ENCODE measurements at regions not wholly inside any gene's neighbourhood (a gene's known extent, or its start where the extent isn't known, plus 50 kb on each side); places are given as distances from the start of the nearest gene placed in this dataset.
A peak's percentile ranks its signal among the peaks of the same experiment; 100 is the strongest.
"Not testable (repeated sequence)": the region's sequence is repeated elsewhere in the genome, so short reads cannot be mapped to it uniquely, and the experiment has no call there.

- no peak overlapping the region for H3K9ac ChIP-seq (ENCODE audit: low read length)
- no peaks in the 10 kb centered on the region for H3K27me3 ChIP-seq (replicated peaks; ENCODE audit: control insufficient read depth, insufficient read depth, low read length)
- H3K4me3 ChIP-seq (ENCODE audit: low read length): no peak overlapping the region
- DNase-seq (ENCODE audit: low read depth): peak; percentile 31
- H3K36me3 ChIP-seq (ENCODE audit: control insufficient read depth, insufficient read depth, low read length, severe bottlenecking): no peaks in the 10 kb centered on the region
- H3K4me1 ChIP-seq (ENCODE audit: control insufficient read depth, insufficient read depth, low read length): peaks cover 29% of the 10 kb centered on the region
- H3K9me3 ChIP-seq (ENCODE audit: control insufficient read depth, low read length): no peaks in the 10 kb centered on the region
Measured at GRCh38 chr3:153757839-153758238, 363.4 kb upstream of the ARHGEF26 start.

GRCh38 chr3:153760948-153761347, 360.2 kb upstream of the ARHGEF26 start:
- Histone ChIP-seq H3K27me3 (replicated peaks; ENCODE audit: control insufficient read depth, insufficient read depth, low read length) (no peaks in the 10 kb centered on the region), H3K9me3 (ENCODE audit: control insufficient read depth, low read length) (peaks cover 11% of the 10 kb centered on the region), H3K9ac (ENCODE audit: low read length) (no peak overlapping the region), H3K4me3 (ENCODE audit: low read length) (no peak overlapping the region), H3K4me1 (ENCODE audit: control insufficient read depth, insufficient read depth, low read length) (peaks cover 24% of the 10 kb centered on the region), H3K36me3 (ENCODE audit: control insufficient read depth, insufficient read depth, low read length, severe bottlenecking) (no peaks in the 10 kb centered on the region)
- no peak for DNase-seq (ENCODE audit: low read depth)

- H3K4me1 ChIP-seq (ENCODE audit: control insufficient read depth, insufficient read depth, low read length): peaks cover 16% of the 10 kb centered on the region
- DNase-seq (ENCODE audit: low read depth): peak; percentile 14
- H3K4me3 ChIP-seq (ENCODE audit: low read length): peak overlapping the region; percentile 65
- H3K27me3 ChIP-seq (replicated peaks; ENCODE audit: control insufficient read depth, insufficient read depth, low read length): no peaks in the 10 kb centered on the region
- H3K9me3 ChIP-seq (ENCODE audit: control insufficient read depth, low read length): peaks cover 11% of the 10 kb centered on the region
- no peaks in the 10 kb centered on the region for H3K36me3 ChIP-seq (ENCODE audit: control insufficient read depth, insufficient read depth, low read length, severe bottlenecking)
- H3K9ac ChIP-seq (ENCODE audit: low read length): peak overlapping the region; percentile 64
Measured at GRCh38 chr3:153762411-153763235, 358.6 kb upstream of the ARHGEF26 start.

- no peak for DNase-seq (ENCODE audit: low read depth)
- H3K36me3 ChIP-seq (ENCODE audit: control insufficient read depth, insufficient read depth, low read length, severe bottlenecking): no peaks in the 10 kb centered on the region
- peaks cover 8% of the 10 kb centered on the region for H3K4me1 ChIP-seq (ENCODE audit: control insufficient read depth, insufficient read depth, low read length)
- peaks cover 25% of the 10 kb centered on the region for H3K9me3 ChIP-seq (ENCODE audit: control insufficient read depth, low read length)
- no peaks in the 10 kb centered on the region for H3K27me3 ChIP-seq (replicated peaks; ENCODE audit: control insufficient read depth, insufficient read depth, low read length)
- H3K4me3 ChIP-seq (ENCODE audit: low read length): no peak overlapping the region
- no peak overlapping the region for H3K9ac ChIP-seq (ENCODE audit: low read length)
Measured at GRCh38 chr3:153767601-153768560, 353.3 kb upstream of the ARHGEF26 start.

- peak; percentile 84 for DNase-seq (ENCODE audit: low read depth)
Measured at GRCh38 chr3:153768561-153769469, 352.4 kb upstream of the ARHGEF26 start.

GRCh38 chr3:153783106-153783505, 338.1 kb upstream of the ARHGEF26 start:
- no peaks in the 10 kb centered on the region for H3K9me3 ChIP-seq (ENCODE audit: control insufficient read depth, low read length)
- no peaks in the 10 kb centered on the region for H3K36me3 ChIP-seq (ENCODE audit: control insufficient read depth, insufficient read depth, low read length, severe bottlenecking)
- H3K27me3 ChIP-seq (replicated peaks; ENCODE audit: control insufficient read depth, insufficient read depth, low read length): no peaks in the 10 kb centered on the region
- H3K9ac ChIP-seq (ENCODE audit: low read length): no peak overlapping the region
- H3K4me3 ChIP-seq (ENCODE audit: low read length): no peak overlapping the region
- peaks cover 22% of the 10 kb centered on the region for H3K4me1 ChIP-seq (ENCODE audit: control insufficient read depth, insufficient read depth, low read length)
- peak; percentile 53 for DNase-seq (ENCODE audit: low read depth)

More at GRCh38 chr3:153768561-153769469, 352.4 kb upstream of the ARHGEF26 start:
- H3K4me1 ChIP-seq (ENCODE audit: control insufficient read depth, insufficient read depth, low read length): peaks cover 5% of the 10 kb centered on the region
- peaks cover 25% of the 10 kb centered on the region for H3K9me3 ChIP-seq (ENCODE audit: control insufficient read depth, low read length)
- H3K4me3 ChIP-seq (ENCODE audit: low read length): no peak overlapping the region
- no peak overlapping the region for H3K9ac ChIP-seq (ENCODE audit: low read length)
- no peaks in the 10 kb centered on the region for H3K36me3 ChIP-seq (ENCODE audit: control insufficient read depth, insufficient read depth, low read length, severe bottlenecking)
- no peaks in the 10 kb centered on the region for H3K27me3 ChIP-seq (replicated peaks; ENCODE audit: control insufficient read depth, insufficient read depth, low read length)

GRCh38 chr3:153783741-153784480, 337.3 kb upstream of the ARHGEF26 start:
- DNase-seq (ENCODE audit: low read depth): peak; percentile 27
- H3K9me3 ChIP-seq (ENCODE audit: control insufficient read depth, low read length): no peaks in the 10 kb centered on the region
- no peaks in the 10 kb centered on the region for H3K27me3 ChIP-seq (replicated peaks; ENCODE audit: control insufficient read depth, insufficient read depth, low read length)
- H3K36me3 ChIP-seq (ENCODE audit: control insufficient read depth, insufficient read depth, low read length, severe bottlenecking): no peaks in the 10 kb centered on the region
- peaks cover 22% of the 10 kb centered on the region for H3K4me1 ChIP-seq (ENCODE audit: control insufficient read depth, insufficient read depth, low read length)
- H3K9ac ChIP-seq (ENCODE audit: low read length): no peak overlapping the region
- no peak overlapping the region for H3K4me3 ChIP-seq (ENCODE audit: low read length)

GRCh38 chr3:153785901-153786300, 335.3 kb upstream of the ARHGEF26 start:
- H3K27me3 ChIP-seq (replicated peaks; ENCODE audit: control insufficient read depth, insufficient read depth, low read length): no peaks in the 10 kb centered on the region
- no peaks in the 10 kb centered on the region for H3K36me3 ChIP-seq (ENCODE audit: control insufficient read depth, insufficient read depth, low read length, severe bottlenecking)
- no peak for DNase-seq (ENCODE audit: low read depth)
- H3K4me3 ChIP-seq (ENCODE audit: low read length): no peak overlapping the region
- H3K4me1 ChIP-seq (ENCODE audit: control insufficient read depth, insufficient read depth, low read length): peaks cover 22% of the 10 kb centered on the region
- H3K9ac ChIP-seq (ENCODE audit: low read length): no peak overlapping the region
- no peaks in the 10 kb centered on the region for H3K9me3 ChIP-seq (ENCODE audit: control insufficient read depth, low read length)

GRCh38 chr3:153789380-153789779, 331.8 kb upstream of the ARHGEF26 start:
- peaks cover 3% of the 10 kb centered on the region for H3K4me1 ChIP-seq (ENCODE audit: control insufficient read depth, insufficient read depth, low read length)
- H3K27me3 ChIP-seq (replicated peaks; ENCODE audit: control insufficient read depth, insufficient read depth, low read length): no peaks in the 10 kb centered on the region
- H3K4me3 ChIP-seq (ENCODE audit: low read length): no peak overlapping the region
- no peaks in the 10 kb centered on the region for H3K36me3 ChIP-seq (ENCODE audit: control insufficient read depth, insufficient read depth, low read length, severe bottlenecking)
- H3K9me3 ChIP-seq (ENCODE audit: control insufficient read depth, low read length): no peaks in the 10 kb centered on the region
- DNase-seq (ENCODE audit: low read depth): no peak
- no peak overlapping the region for H3K9ac ChIP-seq (ENCODE audit: low read length)

- H3K27me3 ChIP-seq (replicated peaks; ENCODE audit: control insufficient read depth, insufficient read depth, low read length); H3K4me1 ChIP-seq (ENCODE audit: control insufficient read depth, insufficient read depth, low read length); H3K9me3 ChIP-seq (ENCODE audit: control insufficient read depth, low read length); DNase-seq (ENCODE audit: low read depth); H3K9ac ChIP-seq (ENCODE audit: low read length); H3K36me3 ChIP-seq (ENCODE audit: control insufficient read depth, insufficient read depth, low read length, severe bottlenecking); H3K4me3 ChIP-seq (ENCODE audit: low read length): not testable (repeated sequence)
Measured at GRCh38 chr3:153797056-153797455, 324.1 kb upstream of the ARHGEF26 start.

Data from adipocyte (in vitro differentiated cells).